GM12865 (cell line): ENCODE measurements at regions not wholly inside any gene's neighbourhood (a gene's known extent, or its start where the extent isn't known, plus 50 kb on each side); places are given as distances from the start of the nearest gene placed in this dataset.

Source experiments
- DNase-seq: peaks from one replicate; pipeline ENCODE4 v3.0.0; 2010; ENCODE audit warnings: low read depth
- H3K4me3 ChIP-seq: 2 replicates; pipeline ENCODE4 v1.5.1; 2011; ENCODE audit warnings: mild to moderate bottlenecking, low read depth, low read length, control low read depth
- CTCF ChIP-seq: IDR thresholded peaks from 2 replicates; pipeline ENCODE4 v1.5.1; 2011; ENCODE audit warnings: low read length, control low read depth, low read depth, inconsistent platforms; ENCODE audit not compliant: insufficient read depth; ENCODE audit errors: missing control alignments

- no peak overlapping the region for H3K4me3 ChIP-seq
- TF ChIP-seq CTCF: no peak
- no peak for DNase-seq
Observed at GRCh38 chr17:77299256-77300015, 158.7 kb downstream of the SEC14L1 start.

- no peak overlapping the region for H3K4me3 ChIP-seq
- no peak for DNase-seq
- TF ChIP-seq CTCF: no peak
Observed at GRCh38 chr17:77300016-77300686, 159.4 kb downstream of the SEC14L1 start.

GRCh38 chr17:77301694-77302266 lies 161.0 kb downstream of the SEC14L1 start:
- no peak for TF ChIP-seq CTCF
- no peak overlapping the region for H3K4me3 ChIP-seq

GRCh38 chr17:77302682-77303081 lies 161.9 kb downstream of the SEC14L1 start:
- DNase-seq: no peak
- no peak overlapping the region for H3K4me3 ChIP-seq
- TF ChIP-seq CTCF: no peak

More at GRCh38 chr17:77301694-77302266, 161.0 kb downstream of the SEC14L1 start:
- DNase-seq: no peak

GRCh38 chr17:77303620-77304019 lies 162.9 kb downstream of the SEC14L1 start:
- DNase-seq: no peak
- TF ChIP-seq CTCF: no peak
- no peak overlapping the region for H3K4me3 ChIP-seq

- no peak overlapping the region for H3K4me3 ChIP-seq
- TF ChIP-seq CTCF: no peak
- DNase-seq: no peak
Observed at GRCh38 chr17:77304051-77304745, 163.4 kb downstream of the SEC14L1 start.
